ENCODE measurements at regions not wholly inside any gene's neighbourhood (a gene's known extent, or its start where the extent isn't known, plus 50 kb on each side); places are given as distances from the start of the nearest gene placed in this dataset.
"Not testable (repeated sequence)": the region's sequence is repeated elsewhere in the genome, so short reads cannot be mapped to it uniquely, and the experiment has no call there.

- TF ChIP-seq FOXP1 (CRISPR knock-in tag; IDR thresholded peaks at IDR 0.05; ENCODE audit: borderline replicate concordance): peak; percentile 57; the same call in 1 of the 2 replicates
- TF ChIP-seq ARID4B (CRISPR knock-in tag; IDR thresholded peaks at IDR 0.05; ENCODE audit: borderline replicate concordance): peak; percentile 59; the same call in 1 of the 2 replicates
- TF ChIP-seq, protein P1, sequence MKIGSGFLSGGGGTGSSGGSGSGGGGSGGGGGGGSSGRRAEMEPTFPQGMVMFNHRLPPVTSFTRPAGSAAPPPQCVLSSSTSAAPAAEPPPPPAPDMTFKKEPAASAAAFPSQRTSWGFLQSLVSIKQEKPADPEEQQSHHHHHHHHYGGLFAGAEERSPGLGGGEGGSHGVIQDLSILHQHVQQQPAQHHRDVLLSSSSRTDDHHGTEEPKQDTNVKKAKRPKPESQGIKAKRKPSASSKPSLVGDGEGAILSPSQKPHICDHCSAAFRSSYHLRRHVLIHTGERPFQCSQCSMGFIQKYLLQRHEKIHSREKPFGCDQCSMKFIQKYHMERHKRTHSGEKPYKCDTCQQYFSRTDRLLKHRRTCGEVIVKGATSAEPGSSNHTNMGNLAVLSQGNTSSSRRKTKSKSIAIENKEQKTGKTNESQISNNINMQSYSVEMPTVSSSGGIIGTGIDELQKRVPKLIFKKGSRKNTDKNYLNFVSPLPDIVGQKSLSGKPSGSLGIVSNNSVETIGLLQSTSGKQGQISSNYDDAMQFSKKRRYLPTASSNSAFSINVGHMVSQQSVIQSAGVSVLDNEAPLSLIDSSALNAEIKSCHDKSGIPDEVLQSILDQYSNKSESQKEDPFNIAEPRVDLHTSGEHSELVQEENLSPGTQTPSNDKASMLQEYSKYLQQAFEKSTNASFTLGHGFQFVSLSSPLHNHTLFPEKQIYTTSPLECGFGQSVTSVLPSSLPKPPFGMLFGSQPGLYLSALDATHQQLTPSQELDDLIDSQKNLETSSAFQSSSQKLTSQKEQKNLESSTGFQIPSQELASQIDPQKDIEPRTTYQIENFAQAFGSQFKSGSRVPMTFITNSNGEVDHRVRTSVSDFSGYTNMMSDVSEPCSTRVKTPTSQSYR (CRISPR knock-in tag; IDR thresholded peaks at IDR 0.05): 0 out of 2 replicates have a peak, but pooled peaks have one; percentile 56
- TF ChIP-seq HMGXB4 (CRISPR knock-in tag; IDR thresholded peaks at IDR 0.05): peak; percentile 77; the same call in 1 of the 2 replicates
- 0 out of 2 replicates have a peak, but pooled peaks have one; percentile 91 for TF ChIP-seq KAT7 (CRISPR knock-in tag; IDR thresholded peaks at IDR 0.05; ENCODE audit: borderline replicate concordance)
- 0 out of 2 replicates have a peak, but pooled peaks have one; percentile 31 for TF ChIP-seq ESRRA (CRISPR knock-in tag; IDR thresholded peaks at IDR 0.05; ENCODE audit: borderline replicate concordance)
- peak; percentile 75; the same call in 1 of the 2 replicates for TF ChIP-seq CREB1 (CRISPR knock-in tag; IDR thresholded peaks at IDR 0.05)
- peak; percentile 32 for TF ChIP-seq MAX (CRISPR knock-in tag; IDR thresholded peaks at IDR 0.05)
- peak; percentile 83 for TF ChIP-seq SMAD4 (CRISPR knock-in tag; IDR thresholded peaks at IDR 0.05)
- 0 out of 2 replicates have a peak, but pooled peaks have one; percentile 51 for TF ChIP-seq JUN (CRISPR knock-in tag; IDR thresholded peaks at IDR 0.05)
- peak; percentile 66; the same call in 1 of the 2 replicates for TF ChIP-seq RELA (CRISPR knock-in tag; IDR thresholded peaks at IDR 0.05; ENCODE audit: borderline replicate concordance)
- H3K4me3 Mint-ChIP-seq; H3K9me3 Mint-ChIP-seq; H3K36me3 Mint-ChIP-seq; H3K27ac Mint-ChIP-seq; H3K27me3 Mint-ChIP-seq (ENCODE audit: low read depth); DNase-seq (ENCODE audit: low spot score): not testable (repeated sequence)
- ChIA-PET POLR2A (interaction anchor here (0.6 to 7.2 kb wide), 36 partner anchors 13 to 1782 kb away, joined by 3 to 286 read pairs (median 7); a partner anchor contains a TSS), CTCF (interaction anchor here (1.9 kb wide), 1 partner anchor 13 kb away, joined by 5 read pairs; no protein-coding TSS in a partner anchor)
- H3K4me1 Mint-ChIP-seq: peaks cover 65% of the 10 kb centered on the region
- peak; percentile 0; the same call in 1 of the 2 replicates for ATAC-seq
Observed at GRCh38 chr6:27132282-27132531, 115.3 kb upstream of the PRSS16 start.

DNA sequence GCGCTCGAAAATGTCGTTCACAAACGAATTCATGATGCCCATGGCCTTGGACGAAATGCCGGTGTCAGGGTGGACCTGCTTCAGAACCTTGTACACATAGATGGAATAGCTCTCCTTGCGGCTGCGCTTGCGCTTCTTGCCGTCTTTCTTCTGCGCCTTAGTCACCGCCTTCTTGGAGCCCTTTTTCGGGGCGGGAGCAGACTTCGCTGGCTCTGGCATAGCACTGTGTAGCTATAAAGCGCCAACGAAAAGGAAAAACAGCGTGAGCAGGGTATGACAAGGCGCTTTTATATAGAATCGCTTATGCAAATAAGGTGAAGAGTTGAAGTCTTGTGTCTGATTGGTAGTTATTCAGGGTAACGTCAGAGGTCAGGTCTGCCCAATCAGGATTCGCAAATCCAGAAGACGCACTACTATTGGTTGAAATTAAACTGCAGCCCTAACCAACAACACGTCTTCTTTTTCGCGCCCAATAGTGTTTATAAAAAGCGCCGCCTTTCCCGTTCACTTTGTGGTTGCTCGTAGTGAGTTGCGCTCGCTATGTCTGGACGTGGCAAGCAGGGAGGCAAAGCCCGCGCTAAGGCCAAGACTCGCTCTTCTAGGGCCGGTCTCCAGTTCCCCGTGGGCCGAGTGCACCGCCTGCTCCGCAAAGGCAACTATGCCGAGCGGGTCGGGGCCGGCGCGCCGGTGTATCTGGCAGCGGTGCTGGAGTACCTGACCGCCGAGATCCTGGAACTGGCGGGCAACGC, 114.8 kb upstream of the PRSS16 start:
- POLR2A ChIA-PET: interaction anchor here (0.6 to 7.2 kb wide), 49 partner anchors 13 to 1781 kb away, joined by 3 to 286 read pairs (median 6); partner anchors contain the start of gene HMGN4
- Mint-ChIP-seq H3K4me1 (peaks cover 65% of the 10 kb centered on the region), H3K9me3 (no peaks in the 10 kb centered on the region), H3K27me3 (ENCODE audit: low read depth) (no peaks in the 10 kb centered on the region), H3K27ac (no peak overlapping the region), H3K36me3 (no peaks in the 10 kb centered on the region), H3K4me3 (no peak overlapping the region)
- DNase-seq (ENCODE audit: low spot score): peak; percentile 85
- CTCF ChIA-PET: interaction anchor here (1.9 kb wide), 1 partner anchor 13 kb away, joined by 5 read pairs; no protein-coding TSS in a partner anchor
- peak; percentile 86 for ATAC-seq
- TF ChIP-seq PRRX2 (CRISPR knock-in tag; IDR thresholded peaks at IDR 0.05) (0 out of 2 replicates have a peak, but pooled peaks have one; percentile 84), E2F5 (CRISPR knock-in tag; IDR thresholded peaks at IDR 0.05) (peak; percentile 71; the same call in 1 of the 2 replicates), ZNF416 (CRISPR knock-in tag; IDR thresholded peaks at IDR 0.05) (0 out of 2 replicates have a peak, but pooled peaks have one; percentile 53), EMX1 (CRISPR knock-in tag; IDR thresholded peaks at IDR 0.05) (no peak), RORB (CRISPR knock-in tag; IDR thresholded peaks at IDR 0.05) (no peak), NR1H2 (CRISPR knock-in tag; IDR thresholded peaks at IDR 0.05) (no peak), IRF2 (CRISPR knock-in tag; IDR thresholded peaks at IDR 0.05; ENCODE audit: borderline replicate concordance, low read depth) (no peak), CBFB (CRISPR knock-in tag; IDR thresholded peaks at IDR 0.05; ENCODE audit: low read depth) (no peak), ERG (CRISPR knock-in tag; IDR thresholded peaks at IDR 0.05) (peak; percentile 73; the same call in 1 of the 2 replicates), ZNF121 (CRISPR knock-in tag; IDR thresholded peaks at IDR 0.05) (no peak)

Measured in WTC11 (cell line).